ENCODE measurements at regions not wholly inside any gene's neighbourhood (a gene's known extent, or its start where the extent isn't known, plus 50 kb on each side); places are given as distances from the start of the nearest gene placed in this dataset.

DNA sequence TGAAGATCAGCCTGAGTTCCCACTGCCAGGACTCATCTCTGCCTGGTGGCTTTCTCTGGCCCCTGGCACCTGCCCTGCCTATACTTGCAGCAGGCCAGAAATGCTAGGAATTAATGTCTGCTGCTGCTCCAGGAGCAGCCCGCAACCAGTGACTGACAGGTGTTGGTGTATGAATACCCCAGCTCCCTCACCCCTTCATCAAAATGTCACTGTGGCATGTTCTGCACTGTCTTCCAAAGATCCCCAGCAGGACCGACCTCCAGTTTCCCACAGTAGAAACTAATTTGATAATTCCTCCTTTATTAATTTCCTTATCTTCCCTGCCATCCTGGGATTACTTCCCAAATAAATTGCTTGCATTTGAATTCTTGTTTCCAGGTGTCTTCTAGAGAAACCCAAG, 425.4 kb downstream of the BCOR start:
- intact Hi-C loops (cut with micrococcal nuclease; ENCODE audit: unreplicated experiment): no loop called here
- Histone ChIP-seq H3K36me3 (ENCODE audit: control insufficient read depth, insufficient read depth, low read length) (no peaks in the 10 kb centered on the region), H3K4me1 (no peaks in the 10 kb centered on the region), H3K4me3 (ENCODE audit: low read depth, low read length) (no peak overlapping the region), H3K9me3 (no peaks in the 10 kb centered on the region), H3K27me3 (replicated peaks; ENCODE audit: control insufficient read depth, insufficient read depth, low read length) (no peaks in the 10 kb centered on the region)
- no peaks in the 10 kb centered on the region for H3K27me3 Mint-ChIP-seq (ENCODE audit: insufficient read depth, unreplicated experiment)
- ChIA-PET POLR2A (no interaction called here), CTCF (no interaction called here)
- H3K4me3 Mint-ChIP-seq (ENCODE audit: unreplicated experiment): no peak overlapping the region
- no peaks in the 10 kb centered on the region for H3K9me3 Mint-ChIP-seq (ENCODE audit: unreplicated experiment)
- no peaks in the 10 kb centered on the region for H3K36me3 Mint-ChIP-seq (ENCODE audit: insufficient read depth, unreplicated experiment)
- BruUV-seq (replicated peaks): no TSS peak
- no peak for DNase-seq
- H3K4me1 Mint-ChIP-seq (ENCODE audit: low read depth, unreplicated experiment): peaks cover 6% of the 10 kb centered on the region
- TF ChIP-seq, protein P1, sequence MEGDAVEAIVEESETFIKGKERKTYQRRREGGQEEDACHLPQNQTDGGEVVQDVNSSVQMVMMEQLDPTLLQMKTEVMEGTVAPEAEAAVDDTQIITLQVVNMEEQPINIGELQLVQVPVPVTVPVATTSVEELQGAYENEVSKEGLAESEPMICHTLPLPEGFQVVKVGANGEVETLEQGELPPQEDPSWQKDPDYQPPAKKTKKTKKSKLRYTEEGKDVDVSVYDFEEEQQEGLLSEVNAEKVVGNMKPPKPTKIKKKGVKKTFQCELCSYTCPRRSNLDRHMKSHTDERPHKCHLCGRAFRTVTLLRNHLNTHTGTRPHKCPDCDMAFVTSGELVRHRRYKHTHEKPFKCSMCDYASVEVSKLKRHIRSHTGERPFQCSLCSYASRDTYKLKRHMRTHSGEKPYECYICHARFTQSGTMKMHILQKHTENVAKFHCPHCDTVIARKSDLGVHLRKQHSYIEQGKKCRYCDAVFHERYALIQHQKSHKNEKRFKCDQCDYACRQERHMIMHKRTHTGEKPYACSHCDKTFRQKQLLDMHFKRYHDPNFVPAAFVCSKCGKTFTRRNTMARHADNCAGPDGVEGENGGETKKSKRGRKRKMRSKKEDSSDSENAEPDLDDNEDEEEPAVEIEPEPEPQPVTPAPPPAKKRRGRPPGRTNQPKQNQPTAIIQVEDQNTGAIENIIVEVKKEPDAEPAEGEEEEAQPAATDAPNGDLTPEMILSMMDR (IDR thresholded peaks at IDR 0.05; ENCODE audit: insufficient read depth in 1 of 2, low read depth in 1 of 2, low read length in 1 of 2, severe bottlenecking in 1 of 2, unreplicated experiment in 1 of 2): no peak
- H3K27ac Mint-ChIP-seq (ENCODE audit: unreplicated experiment): no peak overlapping the region

DNA sequence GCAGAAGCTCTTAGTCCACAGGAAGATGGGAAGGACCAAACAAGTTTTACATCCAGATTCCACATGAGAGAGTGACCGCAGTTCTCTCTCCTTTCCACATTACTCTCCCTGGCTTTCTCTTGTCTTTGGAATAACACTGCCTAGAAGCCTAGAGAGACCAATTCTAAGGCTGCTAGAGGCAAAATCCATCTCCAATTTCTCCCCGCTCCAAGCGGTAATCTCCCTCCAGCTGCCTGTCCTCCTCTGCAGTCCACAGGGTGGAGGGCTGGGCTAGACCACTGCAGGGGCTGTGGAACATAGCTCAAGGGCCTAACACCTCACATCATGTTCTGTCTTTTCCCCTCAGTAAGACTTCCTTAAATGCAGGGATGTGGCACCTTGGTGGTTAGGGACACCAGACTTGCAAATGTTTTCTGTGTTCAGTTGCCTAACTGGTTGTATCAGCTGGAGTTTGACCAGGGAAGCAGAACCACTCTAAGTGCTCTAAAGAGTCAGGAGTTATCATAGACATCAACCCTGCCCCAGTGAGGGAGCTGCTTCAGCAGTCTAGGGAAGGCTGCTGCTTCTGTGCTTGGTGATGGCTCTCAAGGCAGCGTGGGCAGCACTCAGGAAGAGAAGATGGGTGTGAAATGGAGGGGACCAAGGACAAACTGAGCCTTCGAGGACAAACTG, 423.1 kb downstream of the BCOR start:
- POLR2A ChIA-PET: interaction anchor here (0.5 kb wide), 1 partner anchor 61 kb away, joined by 5 read pairs; no protein-coding TSS in a partner anchor
- H3K36me3 Mint-ChIP-seq (ENCODE audit: insufficient read depth, unreplicated experiment): no peaks in the 10 kb centered on the region
- CTCF ChIA-PET: no interaction called here
- no peak overlapping the region for H3K27ac Mint-ChIP-seq (ENCODE audit: unreplicated experiment)
- H3K4me1 Mint-ChIP-seq (ENCODE audit: low read depth, unreplicated experiment): peaks cover 6% of the 10 kb centered on the region
- intact Hi-C loops (cut with micrococcal nuclease; ENCODE audit: unreplicated experiment): no loop called here
- no peaks in the 10 kb centered on the region for H3K36me3 ChIP-seq (ENCODE audit: control insufficient read depth, insufficient read depth, low read length)
- no peaks in the 10 kb centered on the region for H3K27me3 Mint-ChIP-seq (ENCODE audit: insufficient read depth, unreplicated experiment)
- H3K9me3 ChIP-seq: no peaks in the 10 kb centered on the region
- BruUV-seq (replicated peaks): no TSS peak
- DNase-seq: no peak
- TF ChIP-seq, protein P1 (IDR thresholded peaks at IDR 0.05; ENCODE audit: insufficient read depth in 1 of 2, low read depth in 1 of 2, low read length in 1 of 2, severe bottlenecking in 1 of 2, unreplicated experiment in 1 of 2): no peak
- no peaks in the 10 kb centered on the region for H3K27me3 ChIP-seq (replicated peaks; ENCODE audit: control insufficient read depth, insufficient read depth, low read length)
- H3K4me3 Mint-ChIP-seq (ENCODE audit: unreplicated experiment): no peak overlapping the region
- H3K4me1 ChIP-seq: no peaks in the 10 kb centered on the region
- no peak overlapping the region for H3K4me3 ChIP-seq (ENCODE audit: low read depth, low read length)
- no peaks in the 10 kb centered on the region for H3K9me3 Mint-ChIP-seq (ENCODE audit: unreplicated experiment)

DNA sequence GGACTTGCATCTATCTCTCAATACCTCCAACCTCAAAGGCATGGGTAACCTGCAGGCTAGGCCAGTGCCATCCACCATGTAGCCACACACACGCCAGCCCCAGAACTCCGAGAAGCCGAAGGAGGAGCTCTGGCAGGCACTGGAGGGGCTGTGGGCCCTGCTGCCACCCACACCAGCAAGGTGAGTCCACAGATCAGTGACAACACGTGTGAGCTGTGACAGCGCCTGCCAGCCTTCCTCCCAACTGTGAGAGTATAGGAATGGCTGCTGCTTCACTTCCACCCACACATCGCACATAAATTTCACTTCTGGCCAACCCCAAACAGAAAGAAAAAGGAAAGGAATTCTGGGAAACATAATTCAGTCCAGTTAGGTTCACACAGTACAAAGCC, 422.6 kb downstream of the BCOR start:
- TF ChIP-seq, protein P1 (IDR thresholded peaks at IDR 0.05; ENCODE audit: insufficient read depth in 1 of 2, low read depth in 1 of 2, low read length in 1 of 2, severe bottlenecking in 1 of 2, unreplicated experiment in 1 of 2): no peak
- CTCF ChIA-PET: no interaction called here
- POLR2A ChIA-PET: no interaction called here

More for the DNA sequence above, 422.6 kb downstream of the BCOR start:
- Mint-ChIP-seq H3K36me3 (ENCODE audit: insufficient read depth, unreplicated experiment) (no peaks in the 10 kb centered on the region), H3K27ac (ENCODE audit: unreplicated experiment) (no peak overlapping the region), H3K4me3 (ENCODE audit: unreplicated experiment) (no peak overlapping the region), H3K4me1 (ENCODE audit: low read depth, unreplicated experiment) (peaks cover 6% of the 10 kb centered on the region), H3K27me3 (ENCODE audit: insufficient read depth, unreplicated experiment) (no peaks in the 10 kb centered on the region), H3K9me3 (ENCODE audit: unreplicated experiment) (no peaks in the 10 kb centered on the region)
- Histone ChIP-seq H3K27me3 (replicated peaks; ENCODE audit: control insufficient read depth, insufficient read depth, low read length) (no peaks in the 10 kb centered on the region), H3K4me1 (no peaks in the 10 kb centered on the region), H3K36me3 (ENCODE audit: control insufficient read depth, insufficient read depth, low read length) (no peaks in the 10 kb centered on the region), H3K4me3 (ENCODE audit: low read depth, low read length) (no peak overlapping the region), H3K9me3 (no peaks in the 10 kb centered on the region)
- intact Hi-C loops (cut with micrococcal nuclease; ENCODE audit: unreplicated experiment): no loop called here
- BruUV-seq (replicated peaks): no TSS peak
- no peak for DNase-seq

Data from Caco-2 (cell line).